GM12872 (cell line): ENCODE measurements at regions not wholly inside any gene's neighbourhood (a gene's known extent, or its start where the extent isn't known, plus 50 kb on each side); places are given as distances from the start of the nearest gene placed in this dataset.

Experiments
- TF ChIP-seq, protein P1 (sequence below): IDR thresholded peaks from 3 replicates; pipeline ENCODE4 v1.5.1; 2011; ENCODE audit warnings: low read depth, mild to moderate bottlenecking, low read length, moderate library complexity; ENCODE audit not compliant: insufficient read depth

GRCh38 chr7:12493863-12494686, 76.4 kb upstream of the SCIN start:
- TF ChIP-seq, protein P1, sequence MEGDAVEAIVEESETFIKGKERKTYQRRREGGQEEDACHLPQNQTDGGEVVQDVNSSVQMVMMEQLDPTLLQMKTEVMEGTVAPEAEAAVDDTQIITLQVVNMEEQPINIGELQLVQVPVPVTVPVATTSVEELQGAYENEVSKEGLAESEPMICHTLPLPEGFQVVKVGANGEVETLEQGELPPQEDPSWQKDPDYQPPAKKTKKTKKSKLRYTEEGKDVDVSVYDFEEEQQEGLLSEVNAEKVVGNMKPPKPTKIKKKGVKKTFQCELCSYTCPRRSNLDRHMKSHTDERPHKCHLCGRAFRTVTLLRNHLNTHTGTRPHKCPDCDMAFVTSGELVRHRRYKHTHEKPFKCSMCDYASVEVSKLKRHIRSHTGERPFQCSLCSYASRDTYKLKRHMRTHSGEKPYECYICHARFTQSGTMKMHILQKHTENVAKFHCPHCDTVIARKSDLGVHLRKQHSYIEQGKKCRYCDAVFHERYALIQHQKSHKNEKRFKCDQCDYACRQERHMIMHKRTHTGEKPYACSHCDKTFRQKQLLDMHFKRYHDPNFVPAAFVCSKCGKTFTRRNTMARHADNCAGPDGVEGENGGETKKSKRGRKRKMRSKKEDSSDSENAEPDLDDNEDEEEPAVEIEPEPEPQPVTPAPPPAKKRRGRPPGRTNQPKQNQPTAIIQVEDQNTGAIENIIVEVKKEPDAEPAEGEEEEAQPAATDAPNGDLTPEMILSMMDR = no peak

GRCh38 chr7:12494687-12495024, 75.9 kb upstream of the SCIN start:
- TF ChIP-seq, protein P1 = peak; percentile 33; the same call in 1 of the 3 replicates

GRCh38 chr7:12496901-12497674, 73.4 kb upstream of the SCIN start:
- TF ChIP-seq, protein P1 = 0 out of 3 replicates have a peak, but pooled peaks have one; percentile 20

DNA sequence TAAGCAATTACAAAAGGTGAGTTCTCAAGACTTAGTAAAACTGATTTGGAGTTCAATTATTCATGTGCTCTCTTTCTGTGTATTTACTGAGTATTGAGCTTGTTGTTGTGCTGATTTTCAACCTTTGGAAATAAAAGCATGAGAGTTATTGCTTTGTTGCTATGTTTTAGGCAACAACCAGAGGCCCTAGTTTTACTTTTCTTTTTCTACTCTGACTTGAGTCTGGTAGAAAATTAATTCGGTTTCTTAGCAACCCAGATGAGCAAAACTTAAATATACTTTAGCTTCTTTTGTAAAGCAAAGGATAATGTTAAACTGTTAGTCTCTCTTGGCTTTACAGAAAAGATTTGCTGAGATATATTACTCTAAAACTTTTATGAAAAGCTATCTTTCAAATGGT, 66.4 kb upstream of the SCIN start:
- TF ChIP-seq, protein P1 = no peak

- TF ChIP-seq, protein P1 = no peak
Measured at GRCh38 chr7:12508005-12508404, 62.5 kb upstream of the SCIN start.

GRCh38 chr7:12508554-12508953, 62.0 kb upstream of the SCIN start:
- TF ChIP-seq, protein P1 = no peak

DNA sequence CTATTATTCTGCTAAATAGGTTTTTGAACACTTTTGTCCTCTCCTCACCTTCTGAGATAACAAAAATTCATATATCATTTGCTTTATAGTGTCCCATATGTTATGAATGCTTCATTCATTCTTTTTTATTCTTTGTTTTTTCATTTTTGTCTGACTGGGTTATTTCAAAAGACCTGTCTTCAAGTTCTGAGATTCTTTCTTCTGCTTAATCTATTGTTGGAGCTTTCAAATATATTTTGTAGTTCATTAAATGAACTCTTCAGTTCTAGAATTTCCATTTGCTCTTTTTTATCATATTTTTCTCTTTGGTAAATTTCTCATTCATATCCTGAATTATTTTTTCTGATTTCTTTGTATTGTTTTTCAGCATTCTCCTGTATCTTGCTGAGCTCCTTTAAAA, 53.1 kb upstream of the SCIN start:
- TF ChIP-seq, protein P1 = no peak
